Type B pancreatic cell (in vitro differentiated cells): ENCODE measurements at regions not wholly inside any gene's neighbourhood (a gene's known extent, or its start where the extent isn't known, plus 50 kb on each side); places are given as distances from the start of the nearest gene placed in this dataset.
"Not testable (repeated sequence)": the region's sequence is repeated elsewhere in the genome, so short reads cannot be mapped to it uniquely, and the experiment has no call there.

ENCODE experiments used
- DNase-seq: peaks from one replicate; pipeline ENCODE4 v3.0.0; 2021; ENCODE audit warnings: mixed read lengths; ENCODE audit not compliant: unreplicated experiment; ENCODE audit errors: extremely low spot score
- H3K27ac Mint-ChIP-seq: 2 replicates; pipeline ENCODE4 v1.8.0; 2021; ENCODE audit warnings: mild to moderate bottlenecking, mixed read lengths
- H3K27me3 Mint-ChIP-seq: 2 replicates; pipeline ENCODE4 v1.8.0; 2021; ENCODE audit warnings: mixed read lengths
- H3K36me3 Mint-ChIP-seq: 2 replicates; pipeline ENCODE4 v1.8.0; 2021; ENCODE audit warnings: mixed read lengths
- H3K4me1 Mint-ChIP-seq: one replicate; pipeline ENCODE4 v1.8.0; 2021; ENCODE audit warnings: mixed read lengths; ENCODE audit not compliant: unreplicated experiment
- H3K4me3 Mint-ChIP-seq: 2 replicates; pipeline ENCODE4 v1.8.0; 2021; ENCODE audit warnings: mild to moderate bottlenecking, mixed read lengths
- H3K9me3 Mint-ChIP-seq: 2 replicates; pipeline ENCODE4 v1.8.0; 2021; ENCODE audit warnings: mixed read lengths
- CTCF ChIP-seq: fragments of 200-600 bp; sonication (generic); conservative IDR thresholded peaks from 2 replicates; pipeline ENCODE4 v1.5.0; 2021; ENCODE audit warnings: antibody characterized with exemption, mild to moderate bottlenecking

DNA sequence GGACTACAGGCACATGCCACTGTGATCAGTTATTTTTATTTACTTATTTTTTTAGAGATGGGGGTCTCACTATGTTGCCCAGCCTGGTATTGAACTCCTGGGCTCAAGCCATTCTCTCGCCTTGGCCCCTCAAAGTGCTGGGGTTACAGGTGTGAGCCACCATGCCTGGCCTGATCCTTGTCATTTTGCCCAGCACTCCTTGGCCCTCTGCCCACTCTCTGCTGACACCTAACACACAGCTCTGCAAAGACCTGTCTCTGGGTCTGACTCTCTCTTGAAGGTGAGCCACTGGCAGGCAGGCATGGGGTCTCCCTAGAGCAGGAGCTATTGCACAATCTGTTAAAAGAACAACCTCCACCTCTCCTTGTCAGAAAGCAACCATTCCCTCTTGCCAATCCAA is 155.6 kb downstream of the ZFP64 start:
- Mint-ChIP-seq H3K27me3 (no peaks in the 10 kb centered on the region), H3K36me3 (no peaks in the 10 kb centered on the region), H3K4me3 (no peak overlapping the region), H3K4me1 (peaks cover 38% of the 10 kb centered on the region), H3K9me3 (peaks cover 4% of the 10 kb centered on the region), H3K27ac (no peak overlapping the region)
- TF ChIP-seq CTCF = no peak
- DNase-seq = no peak

DNA sequence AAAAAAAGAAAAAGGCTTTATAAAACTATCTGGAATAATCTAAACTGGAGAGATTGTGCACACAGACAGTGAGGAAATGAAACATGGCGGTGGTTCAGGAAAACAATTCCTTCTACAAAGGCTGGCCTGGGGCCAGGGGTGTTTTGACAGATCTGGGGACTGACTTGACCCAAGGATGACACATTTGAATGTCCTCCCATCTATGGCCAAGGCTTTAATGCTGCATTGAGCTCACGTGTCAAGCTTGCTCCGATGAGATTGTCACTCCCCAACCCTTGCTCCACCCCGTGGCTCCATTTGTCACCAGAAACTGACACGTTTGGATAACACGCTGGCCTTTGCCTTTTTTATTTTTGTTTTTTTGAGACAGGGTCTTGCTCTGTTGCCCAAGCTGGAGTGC is 156.1 kb downstream of the ZFP64 start:
- Mint-ChIP-seq H3K27ac (no peak overlapping the region), H3K9me3 (peaks cover 4% of the 10 kb centered on the region), H3K36me3 (no peaks in the 10 kb centered on the region), H3K4me1 (peaks cover 38% of the 10 kb centered on the region), H3K27me3 (no peaks in the 10 kb centered on the region), H3K4me3 (no peak overlapping the region)
- no peak for TF ChIP-seq CTCF
- no peak for DNase-seq

DNA sequence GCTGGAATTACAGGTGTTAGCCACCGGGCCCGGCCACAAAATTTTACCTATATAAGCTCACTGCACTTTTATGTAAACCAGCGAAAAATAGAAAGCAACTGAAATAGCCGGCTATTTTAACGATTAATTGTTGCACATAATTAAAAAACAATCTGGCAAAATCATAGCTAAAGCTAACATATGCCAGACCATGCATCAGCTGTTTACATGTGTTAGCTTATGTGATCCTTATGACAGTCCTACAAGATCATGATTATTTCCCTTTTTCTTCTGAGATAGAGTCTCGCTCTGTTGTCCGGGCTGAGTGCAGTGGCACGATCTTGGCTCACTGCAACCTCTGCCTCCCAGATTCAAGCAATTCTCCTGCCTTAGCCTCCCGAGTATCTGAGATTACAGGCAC is 157.0 kb downstream of the ZFP64 start:
- Mint-ChIP-seq H3K36me3 (no peaks in the 10 kb centered on the region), H3K27me3 (no peaks in the 10 kb centered on the region), H3K4me1 (peaks cover 30% of the 10 kb centered on the region), H3K4me3 (no peak overlapping the region), H3K27ac (no peak overlapping the region), H3K9me3 (no peaks in the 10 kb centered on the region)
- no peak for TF ChIP-seq CTCF
- no peak for DNase-seq

DNA sequence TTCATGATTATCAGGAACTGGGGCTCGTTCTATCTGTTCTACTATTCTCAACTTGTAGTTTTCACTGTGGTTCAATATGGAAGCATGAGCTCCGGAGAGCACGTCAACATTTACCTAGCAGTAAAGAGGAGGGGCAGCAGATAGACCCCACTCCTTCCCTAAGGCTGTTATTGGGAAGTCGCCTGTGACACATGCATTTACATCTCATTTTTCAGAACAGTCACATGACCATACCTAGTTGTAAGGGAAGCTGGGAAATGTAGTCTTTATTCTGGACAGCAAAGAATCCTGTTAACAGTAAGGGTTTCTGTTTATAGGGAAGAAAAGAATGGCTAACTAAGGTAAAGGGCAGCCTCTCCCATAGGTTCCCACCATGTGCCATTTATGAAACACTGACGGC is 158.3 kb downstream of the ZFP64 start:
- H3K4me3 Mint-ChIP-seq = peak overlapping the region; percentile 49
- no peaks in the 10 kb centered on the region for H3K36me3 Mint-ChIP-seq
- H3K9me3 Mint-ChIP-seq = no peaks in the 10 kb centered on the region
- H3K4me1 Mint-ChIP-seq = peaks cover 20% of the 10 kb centered on the region
- DNase-seq = no peak
- no peak for TF ChIP-seq CTCF
- no peaks in the 10 kb centered on the region for H3K27me3 Mint-ChIP-seq
- H3K27ac Mint-ChIP-seq = no peak overlapping the region

DNA sequence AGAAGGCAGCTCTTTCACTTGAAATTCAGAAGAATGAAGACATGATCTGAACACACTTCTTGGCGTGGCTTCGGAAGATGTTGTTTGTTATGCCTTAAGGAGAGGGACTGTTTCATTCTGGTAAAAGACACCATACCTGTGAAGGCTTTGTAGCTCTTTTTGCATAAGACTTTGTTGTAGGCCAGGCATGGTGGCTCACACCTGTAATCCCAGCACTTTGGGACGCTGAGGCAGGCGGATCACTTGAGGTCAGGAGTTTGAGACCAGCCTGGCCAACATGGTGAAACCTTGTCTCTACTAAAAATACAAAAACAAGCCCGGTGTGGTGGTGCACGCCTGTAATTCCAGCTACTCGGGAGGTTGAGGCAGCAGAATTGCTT is 159.3 kb downstream of the ZFP64 start:
- not testable (repeated sequence) for H3K4me3 Mint-ChIP-seq, H3K9me3 Mint-ChIP-seq, H3K27me3 Mint-ChIP-seq, H3K36me3 Mint-ChIP-seq, DNase-seq
- Mint-ChIP-seq H3K27ac (peak overlapping the region; percentile 47), H3K4me1 (peaks cover 20% of the 10 kb centered on the region)

GRCh38 chr20:52031563-52032303 is 159.8 kb downstream of the ZFP64 start:
- no peak for DNase-seq
- peaks cover 20% of the 10 kb centered on the region for H3K4me1 Mint-ChIP-seq
- H3K9me3 Mint-ChIP-seq = no peaks in the 10 kb centered on the region
- peak overlapping the region; percentile 47 for H3K27ac Mint-ChIP-seq
- no peak for TF ChIP-seq CTCF
- H3K4me3 Mint-ChIP-seq = peak overlapping the region; percentile 4
- no peaks in the 10 kb centered on the region for H3K27me3 Mint-ChIP-seq
- H3K36me3 Mint-ChIP-seq = no peaks in the 10 kb centered on the region
